ENCODE measurements at regions not wholly inside any gene's neighbourhood (a gene's known extent, or its start where the extent isn't known, plus 50 kb on each side); places are given as distances from the start of the nearest gene placed in this dataset.
"Not testable (repeated sequence)": the region's sequence is repeated elsewhere in the genome, so short reads cannot be mapped to it uniquely, and the experiment has no call there.

GRCh38 chr6:130632277-130632676 is 194.9 kb upstream of the SMLR1 start:
- no peak for TF ChIP-seq CTCF (IDR thresholded peaks at IDR 0.05)
- DNase-seq (no peak), ATAC-seq (no peak)
- Histone ChIP-seq H3K4me1 (ENCODE audit: low read depth) (no peaks in the 10 kb centered on the region), H3K4me3 (no peak overlapping the region), H3K36me3 (ENCODE audit: low read depth) (no peaks in the 10 kb centered on the region), H3K9me3 (no peaks in the 10 kb centered on the region)
- intact Hi-C loops (cut with DNase I, micrococcal nuclease) = no loop called here

- H3K36me3 ChIP-seq (ENCODE audit: low read depth) = no peaks in the 10 kb centered on the region
- no peak for DNase-seq
- H3K4me3 ChIP-seq = no peak overlapping the region
- intact Hi-C loops (cut with DNase I, micrococcal nuclease) = no loop called here
- no peak for TF ChIP-seq CTCF (IDR thresholded peaks at IDR 0.05)
- ATAC-seq = no peak
- no peaks in the 10 kb centered on the region for H3K4me1 ChIP-seq (ENCODE audit: low read depth)
- no peaks in the 10 kb centered on the region for H3K9me3 ChIP-seq
These were observed 194.3 kb upstream of the SMLR1 start for GRCh38 chr6:130632897-130633296.

GRCh38 chr6:130643361-130643760 is 183.8 kb upstream of the SMLR1 start:
- Histone ChIP-seq H3K4me3 (no peak overlapping the region), H3K36me3 (ENCODE audit: low read depth) (no peaks in the 10 kb centered on the region), H3K9me3 (peaks cover 17% of the 10 kb centered on the region), H3K4me1 (ENCODE audit: low read depth) (no peaks in the 10 kb centered on the region)
- intact Hi-C loops (cut with DNase I, micrococcal nuclease) = no loop called here
- TF ChIP-seq CTCF (IDR thresholded peaks at IDR 0.05) = no peak
- DNase-seq (no peak), ATAC-seq (no peak)

- H3K4me3 ChIP-seq = no peak overlapping the region
- no peak for DNase-seq
- intact Hi-C loops (cut with DNase I, micrococcal nuclease) = no loop called here
These were observed 183.0 kb upstream of the SMLR1 start for GRCh38 chr6:130644175-130644574.

GRCh38 chr6:130644769-130645168 is 182.4 kb upstream of the SMLR1 start:
- H3K36me3 ChIP-seq (ENCODE audit: low read depth); DNase-seq; ATAC-seq; intact Hi-C loops (cut with DNase I, micrococcal nuclease); H3K4me1 ChIP-seq (ENCODE audit: low read depth); H3K4me3 ChIP-seq: not testable (repeated sequence)
- peaks cover 17% of the 10 kb centered on the region for H3K9me3 ChIP-seq

More at GRCh38 chr6:130644175-130644574, 183.0 kb upstream of the SMLR1 start:
- Histone ChIP-seq H3K36me3 (ENCODE audit: low read depth) (no peaks in the 10 kb centered on the region), H3K9me3 (peaks cover 17% of the 10 kb centered on the region), H3K4me1 (ENCODE audit: low read depth) (no peaks in the 10 kb centered on the region)
- ATAC-seq = no peak
- TF ChIP-seq CTCF (IDR thresholded peaks at IDR 0.05) = no peak

- ATAC-seq (no peak), DNase-seq (no peak)
- Histone ChIP-seq H3K4me1 (ENCODE audit: low read depth) (no peaks in the 10 kb centered on the region), H3K9me3 (peaks cover 17% of the 10 kb centered on the region), H3K4me3 (no peak overlapping the region), H3K36me3 (ENCODE audit: low read depth) (no peaks in the 10 kb centered on the region)
- no peak for TF ChIP-seq CTCF (IDR thresholded peaks at IDR 0.05)
- intact Hi-C loops (cut with DNase I, micrococcal nuclease) = no loop called here
These were observed 180.0 kb upstream of the SMLR1 start for GRCh38 chr6:130647246-130647645.

All from mucosa of descending colon (tissue), 3 donors.